Neural crest cell (in vitro differentiated cells): ENCODE measurements at regions not wholly inside any gene's neighbourhood (a gene's known extent, or its start where the extent isn't known, plus 50 kb on each side); places are given as distances from the start of the nearest gene placed in this dataset.

Experiments
- DNase-seq: peaks from one replicate; pipeline ENCODE4 v3.0.0; 2021; ENCODE audit warnings: low read depth, mixed read lengths, low spot score
- H3K27ac Mint-ChIP-seq: one replicate; pipeline ENCODE4 v1.8.0; 2021; ENCODE audit warnings: mild to moderate bottlenecking, mixed read lengths; ENCODE audit not compliant: unreplicated experiment
- H3K27me3 Mint-ChIP-seq: 2 replicates; pipeline ENCODE4 v1.8.0; 2021; ENCODE audit warnings: low read depth, mild to moderate bottlenecking, mixed read lengths
- H3K36me3 Mint-ChIP-seq: 2 replicates; pipeline ENCODE4 v1.8.0; 2021; ENCODE audit warnings: low read depth, mild to moderate bottlenecking, mixed read lengths
- H3K4me1 Mint-ChIP-seq: 2 replicates; pipeline ENCODE4 v1.8.0; 2021; ENCODE audit warnings: mixed read lengths
- H3K4me3 Mint-ChIP-seq: one replicate; pipeline ENCODE4 v1.8.0; 2021; ENCODE audit warnings: mild to moderate bottlenecking, mixed read lengths
- H3K9me3 Mint-ChIP-seq: 2 replicates; pipeline ENCODE4 v1.8.0; 2021; ENCODE audit warnings: mixed read lengths
- TF ChIP-seq, protein P1 (sequence below): fragments of 200-600 bp; sonication (generic); conservative IDR thresholded peaks from 2 replicates; pipeline ENCODE4 v1.5.0; 2021; ENCODE audit warnings: antibody characterized with exemption, mild to moderate bottlenecking

- no peak overlapping the region for H3K27ac Mint-ChIP-seq
- no peaks in the 10 kb centered on the region for H3K9me3 Mint-ChIP-seq
- peaks cover 3% of the 10 kb centered on the region for H3K27me3 Mint-ChIP-seq
- no peaks in the 10 kb centered on the region for H3K36me3 Mint-ChIP-seq
- DNase-seq: no peak
- H3K4me1 Mint-ChIP-seq: no peaks in the 10 kb centered on the region
- TF ChIP-seq, protein P1, sequence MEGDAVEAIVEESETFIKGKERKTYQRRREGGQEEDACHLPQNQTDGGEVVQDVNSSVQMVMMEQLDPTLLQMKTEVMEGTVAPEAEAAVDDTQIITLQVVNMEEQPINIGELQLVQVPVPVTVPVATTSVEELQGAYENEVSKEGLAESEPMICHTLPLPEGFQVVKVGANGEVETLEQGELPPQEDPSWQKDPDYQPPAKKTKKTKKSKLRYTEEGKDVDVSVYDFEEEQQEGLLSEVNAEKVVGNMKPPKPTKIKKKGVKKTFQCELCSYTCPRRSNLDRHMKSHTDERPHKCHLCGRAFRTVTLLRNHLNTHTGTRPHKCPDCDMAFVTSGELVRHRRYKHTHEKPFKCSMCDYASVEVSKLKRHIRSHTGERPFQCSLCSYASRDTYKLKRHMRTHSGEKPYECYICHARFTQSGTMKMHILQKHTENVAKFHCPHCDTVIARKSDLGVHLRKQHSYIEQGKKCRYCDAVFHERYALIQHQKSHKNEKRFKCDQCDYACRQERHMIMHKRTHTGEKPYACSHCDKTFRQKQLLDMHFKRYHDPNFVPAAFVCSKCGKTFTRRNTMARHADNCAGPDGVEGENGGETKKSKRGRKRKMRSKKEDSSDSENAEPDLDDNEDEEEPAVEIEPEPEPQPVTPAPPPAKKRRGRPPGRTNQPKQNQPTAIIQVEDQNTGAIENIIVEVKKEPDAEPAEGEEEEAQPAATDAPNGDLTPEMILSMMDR: no peak
- H3K4me3 Mint-ChIP-seq: no peak overlapping the region
Observed at GRCh38 chr16:61002479-61003204, 1033.6 kb downstream of the CDH8 start.

GRCh38 chr16:60991886-60992285 lies 1044.4 kb downstream of the CDH8 start:
- TF ChIP-seq, protein P1: no peak
- no peak for DNase-seq
- no peaks in the 10 kb centered on the region for H3K4me1 Mint-ChIP-seq
- no peaks in the 10 kb centered on the region for H3K36me3 Mint-ChIP-seq
- no peaks in the 10 kb centered on the region for H3K27me3 Mint-ChIP-seq
- no peak overlapping the region for H3K4me3 Mint-ChIP-seq
- H3K27ac Mint-ChIP-seq: no peak overlapping the region
- H3K9me3 Mint-ChIP-seq: no peaks in the 10 kb centered on the region

DNA sequence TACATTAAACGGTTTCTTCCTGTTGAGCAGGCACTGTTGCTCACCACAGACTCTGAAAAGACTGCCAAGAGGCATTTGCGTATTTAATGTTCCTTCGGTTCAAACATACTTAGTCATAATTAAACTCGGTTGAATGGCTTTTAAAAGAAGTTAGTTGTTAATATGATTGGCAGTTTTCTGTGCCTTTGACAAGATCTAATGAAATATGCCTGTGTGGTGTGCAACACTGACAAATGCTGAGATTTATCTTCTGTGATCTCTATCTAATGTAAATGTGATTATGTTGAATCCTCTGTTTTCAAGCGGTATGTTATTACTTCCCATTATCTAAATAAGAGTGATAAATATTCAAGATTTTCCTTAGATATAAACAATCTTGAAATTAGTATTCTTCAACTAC lies 1046.6 kb downstream of the CDH8 start:
- Mint-ChIP-seq H3K36me3 (no peaks in the 10 kb centered on the region), H3K9me3 (no peaks in the 10 kb centered on the region), H3K27me3 (peaks cover 2% of the 10 kb centered on the region), H3K27ac (no peak overlapping the region), H3K4me1 (no peaks in the 10 kb centered on the region), H3K4me3 (no peak overlapping the region)
- DNase-seq: no peak
- TF ChIP-seq, protein P1: no peak

DNA sequence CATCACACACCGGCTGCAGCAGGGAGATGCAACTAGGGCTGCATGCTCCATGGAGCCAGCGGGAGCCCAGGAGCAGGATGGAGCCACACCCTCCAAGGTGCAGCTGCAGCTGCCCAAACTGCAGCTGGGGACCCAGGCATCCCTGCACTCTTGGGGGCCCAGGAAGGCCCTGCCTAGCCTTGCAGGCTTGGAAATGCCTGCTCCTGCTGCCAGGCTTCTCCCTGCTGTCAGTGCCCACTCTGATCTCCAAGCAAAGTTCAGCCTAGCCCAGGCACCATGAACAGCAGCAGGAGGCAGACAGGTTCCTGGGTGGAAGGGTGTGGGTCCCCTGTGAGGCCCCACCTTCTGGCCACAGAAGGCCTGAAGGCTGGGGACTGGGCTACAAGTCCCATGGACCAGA lies 1057.1 kb downstream of the CDH8 start:
- peaks cover 5% of the 10 kb centered on the region for H3K27me3 Mint-ChIP-seq
- no peak overlapping the region for H3K27ac Mint-ChIP-seq
- TF ChIP-seq, protein P1: no peak
- no peaks in the 10 kb centered on the region for H3K9me3 Mint-ChIP-seq
- H3K4me1 Mint-ChIP-seq: no peaks in the 10 kb centered on the region
- DNase-seq: no peak
- H3K4me3 Mint-ChIP-seq: no peak overlapping the region
- H3K36me3 Mint-ChIP-seq: no peaks in the 10 kb centered on the region

- H3K36me3 Mint-ChIP-seq: no peaks in the 10 kb centered on the region
Observed at GRCh38 chr16:60949800-60950199, 1086.4 kb downstream of the CDH8 start.

More at GRCh38 chr16:60949800-60950199, 1086.4 kb downstream of the CDH8 start:
- TF ChIP-seq, protein P1: no peak
- no peak for DNase-seq
- Mint-ChIP-seq H3K27ac (no peak overlapping the region), H3K27me3 (peaks cover 26% of the 10 kb centered on the region), H3K9me3 (no peaks in the 10 kb centered on the region), H3K4me1 (no peaks in the 10 kb centered on the region), H3K4me3 (no peak overlapping the region)
